ENCODE measurements at regions not wholly inside any gene's neighbourhood (a gene's known extent, or its start where the extent isn't known, plus 50 kb on each side); places are given as distances from the start of the nearest gene placed in this dataset.

DNA sequence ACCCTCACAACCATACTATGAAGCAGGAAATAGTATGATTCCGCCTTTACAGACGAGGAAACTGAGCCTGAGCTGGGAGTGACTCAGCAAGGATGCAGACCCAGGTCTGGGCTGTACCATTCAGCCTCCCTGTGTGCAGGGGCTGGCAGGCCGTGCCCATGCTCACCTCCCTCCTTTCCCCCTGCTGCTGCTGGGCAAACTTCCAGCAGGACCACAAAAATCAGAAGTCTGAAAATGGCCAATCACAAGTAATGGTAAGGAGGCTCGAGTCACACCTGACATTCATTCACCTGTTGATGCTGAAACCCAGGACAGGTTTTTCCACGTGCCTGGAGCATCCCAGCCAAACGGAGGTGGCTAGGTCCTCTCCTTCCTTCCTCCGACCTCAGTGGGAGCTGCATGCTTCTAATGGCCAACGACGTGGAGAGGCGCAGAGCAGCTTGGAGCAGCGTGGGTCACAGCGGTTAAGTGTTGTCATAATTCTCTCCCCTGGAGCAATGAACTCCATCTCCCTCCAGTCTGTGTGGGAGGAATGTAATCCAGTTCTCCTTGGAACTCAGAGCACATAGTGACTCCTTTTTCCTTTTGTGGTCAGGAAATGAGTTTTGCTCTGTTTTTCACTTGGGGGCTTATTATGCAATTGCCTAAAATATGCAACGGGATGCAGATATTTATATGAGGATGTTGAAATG is 371.7 kb downstream of the BCOR start:
- TF ChIP-seq CTCF (conservative IDR thresholded peaks at IDR 0.05) = no peak
- no peak overlapping the region for H3K27ac ChIP-seq

DNA sequence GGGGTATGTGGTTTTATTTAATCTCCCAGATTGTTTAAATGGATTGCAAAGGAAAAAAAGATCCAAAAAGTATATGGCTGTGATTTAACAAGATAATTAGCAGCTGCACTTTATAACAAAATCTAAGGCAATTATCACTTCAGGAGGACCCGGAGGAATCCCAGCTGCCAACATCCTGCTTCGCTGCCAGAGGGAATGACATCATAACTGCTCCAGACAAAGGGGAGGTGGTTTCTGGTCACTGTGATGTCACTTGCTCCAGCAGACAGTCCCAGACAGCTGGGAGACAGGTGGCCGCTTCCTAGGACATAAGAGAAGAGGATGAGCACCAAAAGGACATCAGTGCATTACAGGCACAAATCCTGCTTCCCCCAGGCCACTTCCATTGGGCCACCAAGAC is 371.0 kb downstream of the BCOR start:
- TF ChIP-seq CTCF (conservative IDR thresholded peaks at IDR 0.05) = no peak
- H3K27ac ChIP-seq = no peak overlapping the region

DNA sequence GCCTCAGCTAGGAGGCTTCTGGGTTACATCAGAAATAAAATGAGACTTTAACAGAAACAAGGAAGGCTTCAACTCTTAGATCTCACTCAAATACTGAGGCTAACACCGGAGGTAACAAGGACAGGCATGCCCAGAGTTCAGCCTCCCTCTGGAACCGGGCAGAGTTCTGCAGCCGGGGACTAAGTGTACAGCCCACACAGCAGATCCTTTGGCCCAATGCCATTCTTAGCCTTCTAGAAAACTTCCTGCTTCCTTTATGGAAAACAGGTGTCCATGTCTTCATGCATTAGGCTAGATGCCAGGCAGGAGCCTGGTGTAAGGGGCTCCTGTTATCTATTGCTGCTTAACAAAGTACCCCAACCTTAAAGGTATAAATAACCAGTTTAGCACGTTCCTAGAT is 369.7 kb downstream of the BCOR start:
- TF ChIP-seq CTCF (conservative IDR thresholded peaks at IDR 0.05) = no peak
- H3K27ac ChIP-seq = no peak overlapping the region; the same call in 1 of the 2 replicates

DNA sequence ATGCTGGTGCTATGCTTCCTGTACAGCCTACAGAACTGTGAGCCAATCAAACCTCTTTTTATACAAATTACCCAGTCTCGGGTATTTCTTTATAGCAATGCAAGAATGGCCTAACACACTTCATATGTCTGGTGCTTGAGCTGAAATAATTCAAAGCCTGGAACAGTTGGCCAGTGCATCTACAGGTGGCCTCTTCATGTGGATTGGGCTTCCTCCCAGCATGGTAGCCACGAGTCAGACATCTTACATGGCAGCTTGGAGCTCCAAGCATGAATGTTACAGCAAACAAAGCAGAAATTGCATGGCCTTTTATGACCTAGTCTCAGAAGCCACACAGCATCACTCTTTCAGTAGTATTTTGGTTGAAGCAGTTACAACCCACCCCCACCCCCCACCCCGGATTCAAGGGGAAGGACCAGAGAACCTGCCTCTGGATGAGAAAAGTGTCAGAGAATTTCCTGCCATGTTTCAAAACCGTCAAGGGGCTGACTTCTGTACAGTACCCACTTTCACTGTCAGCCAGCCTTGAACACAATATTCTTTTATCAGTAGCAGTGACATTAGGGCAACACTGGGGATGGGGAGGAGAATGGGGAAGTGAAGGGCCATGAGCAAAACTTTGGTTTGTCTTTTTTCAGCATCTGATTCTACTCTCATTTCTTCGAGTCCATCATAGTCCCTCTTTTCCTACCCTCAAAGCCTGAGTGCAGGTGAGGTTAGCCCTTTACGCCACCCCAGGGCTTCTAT is 368.7 kb downstream of the BCOR start:
- TF ChIP-seq CTCF (conservative IDR thresholded peaks at IDR 0.05) = no peak
- H3K27ac ChIP-seq = no peak overlapping the region

DNA sequence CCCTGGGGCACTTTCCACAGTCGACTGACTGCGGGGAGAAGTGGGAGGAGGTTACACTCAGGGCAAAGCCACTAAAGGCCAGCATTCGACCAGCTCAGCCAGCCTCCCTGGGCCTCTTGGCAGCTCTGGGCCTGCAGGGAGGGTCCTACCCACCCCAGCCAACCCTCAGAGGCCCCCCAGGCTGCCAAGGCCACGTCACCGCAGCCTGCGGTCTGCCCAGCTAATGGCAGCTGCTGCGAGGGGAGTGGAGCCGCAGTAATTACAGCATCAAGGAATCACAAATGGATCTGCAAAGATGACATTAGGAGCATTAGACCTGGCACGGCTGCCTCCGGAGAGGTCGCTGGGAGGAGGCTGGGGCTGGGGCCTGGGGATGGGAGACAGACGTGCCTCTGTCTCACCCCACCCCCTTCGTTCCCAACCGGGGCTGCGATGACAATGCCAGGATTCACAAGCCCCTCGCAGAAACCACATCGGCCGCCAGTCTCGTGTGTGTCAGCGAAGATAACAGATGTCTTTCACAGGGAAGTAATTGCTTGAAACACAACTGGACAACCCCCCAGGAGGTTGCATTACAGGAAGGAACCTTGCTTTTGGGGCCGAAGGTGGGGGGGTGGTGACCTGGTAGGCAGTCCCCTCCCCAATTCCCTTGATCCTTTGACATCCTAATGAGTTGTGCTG is 367.6 kb downstream of the BCOR start:
- H3K27ac ChIP-seq = no peak overlapping the region
- TF ChIP-seq CTCF (conservative IDR thresholded peaks at IDR 0.05) = no peak

- peak; percentile 79 for TF ChIP-seq CTCF (conservative IDR thresholded peaks at IDR 0.05)
- H3K27ac ChIP-seq = peak overlapping the region; percentile 70
Observed at GRCh38 chrX:39730662-39731329, 367.0 kb downstream of the BCOR start.

- H3K27ac ChIP-seq = peak overlapping the region; percentile 70
- TF ChIP-seq CTCF (conservative IDR thresholded peaks at IDR 0.05) = no peak
Observed at GRCh38 chrX:39731330-39731667, 366.5 kb downstream of the BCOR start.

All from VCaP (cell line).